ENCODE measurements at regions not wholly inside any gene's neighbourhood (a gene's known extent, or its start where the extent isn't known, plus 50 kb on each side); places are given as distances from the start of the nearest gene placed in this dataset.

- H3K79me2 ChIP-seq (ENCODE audit: insufficient read depth, low read length): no peaks in the 10 kb centered on the region
- no peaks in the 10 kb centered on the region for H3K36me3 ChIP-seq (replicated peaks in 1 of 2; ENCODE audit: control insufficient read depth in 1 of 2, insufficient read depth in 2 of 2, low read length in 2 of 2)
- H4K20me1 ChIP-seq (ENCODE audit: insufficient read depth, low read length): no peaks in the 10 kb centered on the region
- H3K9me3 ChIP-seq (ENCODE audit: low read length): no peaks in the 10 kb centered on the region
- H3K27ac ChIP-seq (ENCODE audit: extremely low read length, insufficient read depth, low read length): no peak overlapping the region
- ChIA-PET POLR2A (no interaction called here), CTCF (ENCODE audit: low intra/inter-chr PET ratio, low total read pairs) (no interaction called here)
- no peak overlapping the region for H3K4me2 ChIP-seq (ENCODE audit: low read depth, low read length)
- H3K4me3 ChIP-seq (replicated peaks in 1 of 3; ENCODE audit: insufficient read depth in 1 of 3, low read depth in 2 of 3, low read length in 3 of 3): no peak overlapping the region
- H3K4me1 ChIP-seq (ENCODE audit: insufficient read depth, low read length): no peaks in the 10 kb centered on the region
- WGBS (ENCODE audit: low lambda C conversion rate): 51% methylated on average over 9 of the region's 9 CpGs
- no peak for ATAC-seq
- DNase-seq (ENCODE audit: low spot score): no peak
- BruUV-seq (replicated peaks): no TSS peak
- FAIRE-seq: no peak
- intact Hi-C loops (cut with micrococcal nuclease; ENCODE audit: unreplicated experiment): no loop called here
- no peak overlapping the region for H3K9ac ChIP-seq (ENCODE audit: insufficient read depth, low read depth, low read length)
- no peak overlapping the region for H2AFZ ChIP-seq (ENCODE audit: low read length)
- H3K27me3 ChIP-seq (ENCODE audit: control insufficient read depth in 1 of 2, insufficient read depth in 2 of 2, low read length in 2 of 2): peaks cover 1 to 34% of the 10 kb centered on the region in 2 experiments; a peak in 3 of 5 replicates
- in situ Hi-C loops (cut with HindIII; ENCODE audit: extremely low pct_ligation_motif_present, low pct_unique_long_range_greater_than_20kb): no loop called here
- TF ChIP-seq ZNF740 (CRISPR knock-in tag; IDR thresholded peaks at IDR 0.05) (no peak), PLSCR1 (CRISPR knock-in tag; IDR thresholded peaks at IDR 0.05; ENCODE audit: borderline replicate concordance) (no peak), NFKBIZ (CRISPR knock-in tag; IDR thresholded peaks at IDR 0.05) (no peak), ZNF441 (CRISPR knock-in tag; IDR thresholded peaks at IDR 0.05; ENCODE audit: borderline replicate concordance) (no peak), ZNF562 (CRISPR knock-in tag; IDR thresholded peaks at IDR 0.05; ENCODE audit: borderline replicate concordance) (no peak), TRAFD1 (CRISPR knock-in tag; IDR thresholded peaks at IDR 0.05; ENCODE audit: borderline replicate concordance) (no peak), SRF (IDR thresholded peaks at IDR 0.05; ENCODE audit: low read depth, low read length) (no peak), BRD4 (CRISPR knock-in tag; IDR thresholded peaks at IDR 0.05) (no peak), ZNF280D (CRISPR knock-in tag; IDR thresholded peaks at IDR 0.05) (no peak), ARID5B (CRISPR knock-in tag; IDR thresholded peaks at IDR 0.05) (no peak), ZNF577 (CRISPR knock-in tag; IDR thresholded peaks at IDR 0.05; ENCODE audit: borderline replicate concordance, low read depth) (no peak), E2F1 (CRISPR knock-in tag; IDR thresholded peaks at IDR 0.05) (no peak), ZC3H4 (CRISPR knock-in tag; IDR thresholded peaks at IDR 0.05; ENCODE audit: borderline replicate concordance) (no peak)
Observed at GRCh38 chr20:48026981-48027592, 241.8 kb upstream of the SULF2 start.
